ENCODE measurements at regions not wholly inside any gene's neighbourhood (a gene's known extent, or its start where the extent isn't known, plus 50 kb on each side); places are given as distances from the start of the nearest gene placed in this dataset.

DNA sequence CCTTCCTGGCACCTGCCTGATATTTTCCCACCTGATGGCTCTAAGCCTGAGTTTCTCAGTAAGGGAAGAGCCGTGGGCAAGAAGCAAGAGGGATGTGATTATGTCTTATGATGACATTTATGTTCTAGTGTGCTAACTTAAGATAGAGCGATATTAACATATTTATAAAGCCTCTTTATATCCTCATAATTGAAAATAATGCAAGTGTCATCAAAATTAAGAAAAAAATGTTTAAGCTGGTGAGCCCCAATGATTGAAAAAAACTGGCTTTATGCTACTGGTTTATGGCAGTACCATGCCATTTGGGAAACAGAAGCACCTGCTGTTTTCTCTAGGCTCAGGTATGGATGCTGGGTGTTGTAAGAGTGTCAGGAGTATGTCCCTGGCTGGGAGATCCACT is 431.5 kb upstream of the TPM1 start:
- no peak for DNase-seq (ENCODE audit: low spot score)
- TF ChIP-seq, protein P1, sequence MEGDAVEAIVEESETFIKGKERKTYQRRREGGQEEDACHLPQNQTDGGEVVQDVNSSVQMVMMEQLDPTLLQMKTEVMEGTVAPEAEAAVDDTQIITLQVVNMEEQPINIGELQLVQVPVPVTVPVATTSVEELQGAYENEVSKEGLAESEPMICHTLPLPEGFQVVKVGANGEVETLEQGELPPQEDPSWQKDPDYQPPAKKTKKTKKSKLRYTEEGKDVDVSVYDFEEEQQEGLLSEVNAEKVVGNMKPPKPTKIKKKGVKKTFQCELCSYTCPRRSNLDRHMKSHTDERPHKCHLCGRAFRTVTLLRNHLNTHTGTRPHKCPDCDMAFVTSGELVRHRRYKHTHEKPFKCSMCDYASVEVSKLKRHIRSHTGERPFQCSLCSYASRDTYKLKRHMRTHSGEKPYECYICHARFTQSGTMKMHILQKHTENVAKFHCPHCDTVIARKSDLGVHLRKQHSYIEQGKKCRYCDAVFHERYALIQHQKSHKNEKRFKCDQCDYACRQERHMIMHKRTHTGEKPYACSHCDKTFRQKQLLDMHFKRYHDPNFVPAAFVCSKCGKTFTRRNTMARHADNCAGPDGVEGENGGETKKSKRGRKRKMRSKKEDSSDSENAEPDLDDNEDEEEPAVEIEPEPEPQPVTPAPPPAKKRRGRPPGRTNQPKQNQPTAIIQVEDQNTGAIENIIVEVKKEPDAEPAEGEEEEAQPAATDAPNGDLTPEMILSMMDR (IDR thresholded peaks at IDR 0.05; ENCODE audit: extremely low read depth, missing control alignments): no peak

DNA sequence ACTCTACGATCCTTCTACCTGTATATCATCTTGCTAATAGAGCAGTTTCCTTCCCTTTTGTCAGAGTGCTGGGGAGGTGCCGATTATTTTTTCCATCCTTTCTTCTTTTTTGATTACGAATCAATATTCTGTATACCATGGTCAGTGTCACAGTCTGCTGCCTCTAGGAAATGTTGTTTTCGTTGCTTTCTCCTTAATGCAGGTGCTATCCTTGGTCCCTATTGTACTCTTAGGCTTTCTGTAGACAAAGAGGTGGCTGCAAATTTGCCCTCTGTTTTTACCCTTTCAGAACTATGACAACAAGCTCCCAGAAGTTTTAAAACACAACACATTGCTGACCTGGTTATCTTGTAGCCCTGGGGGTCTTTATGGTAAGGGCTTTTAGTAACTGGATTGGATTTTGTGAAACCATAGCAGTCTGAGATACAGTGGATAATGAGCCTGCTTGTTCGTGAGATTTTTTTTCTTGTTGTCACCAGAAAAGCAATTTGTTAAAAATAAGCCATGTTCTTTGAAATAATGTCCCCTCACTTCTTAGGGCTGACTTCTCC is 430.3 kb upstream of the TPM1 start:
- DNase-seq (ENCODE audit: low spot score): no peak
- TF ChIP-seq, protein P1 (IDR thresholded peaks at IDR 0.05; ENCODE audit: extremely low read depth, missing control alignments): no peak

DNA sequence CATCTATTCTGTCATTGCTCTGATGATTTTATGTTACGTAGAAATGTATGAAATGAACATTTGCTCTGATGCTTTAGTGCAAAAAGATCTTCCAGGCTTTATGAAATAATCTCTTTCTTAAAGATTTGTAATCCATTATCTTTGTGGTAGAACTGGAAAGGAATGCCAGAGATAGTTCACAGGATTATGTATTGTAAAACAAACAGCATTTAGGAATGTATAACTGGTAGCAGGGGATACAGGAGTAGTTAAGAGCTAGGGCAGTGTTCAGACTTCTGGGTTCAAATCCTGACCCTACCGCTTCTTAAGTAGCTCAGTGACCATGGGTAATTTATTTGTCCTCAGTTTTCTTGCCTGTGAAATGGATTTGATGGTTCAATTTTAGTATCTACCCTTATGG is 429.8 kb upstream of the TPM1 start:
- TF ChIP-seq, protein P1 (IDR thresholded peaks at IDR 0.05; ENCODE audit: extremely low read depth, missing control alignments): no peak
- no peak for DNase-seq (ENCODE audit: low spot score)

DNA sequence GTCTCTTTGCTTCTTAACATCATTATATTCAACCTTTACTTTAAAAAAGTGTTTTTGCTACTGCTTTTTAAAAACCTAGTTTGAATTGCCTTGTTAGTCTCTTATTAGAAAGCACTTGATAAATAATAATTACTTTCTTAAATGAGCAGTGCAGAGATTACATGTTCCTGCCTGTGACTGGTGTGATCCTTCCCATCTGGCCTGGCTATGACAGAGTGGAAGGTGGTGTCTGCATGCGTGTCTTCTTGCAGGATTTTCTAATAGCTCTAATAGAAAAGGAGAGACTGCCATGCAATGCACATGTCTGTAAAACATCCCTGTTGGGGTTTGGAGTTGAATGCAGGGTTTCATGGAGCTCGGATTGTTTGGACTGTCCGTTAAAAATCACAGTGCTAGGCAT is 425.8 kb upstream of the TPM1 start:
- TF ChIP-seq, protein P1 (IDR thresholded peaks at IDR 0.05; ENCODE audit: extremely low read depth, missing control alignments): no peak
- no peak for DNase-seq (ENCODE audit: low spot score)

DNA sequence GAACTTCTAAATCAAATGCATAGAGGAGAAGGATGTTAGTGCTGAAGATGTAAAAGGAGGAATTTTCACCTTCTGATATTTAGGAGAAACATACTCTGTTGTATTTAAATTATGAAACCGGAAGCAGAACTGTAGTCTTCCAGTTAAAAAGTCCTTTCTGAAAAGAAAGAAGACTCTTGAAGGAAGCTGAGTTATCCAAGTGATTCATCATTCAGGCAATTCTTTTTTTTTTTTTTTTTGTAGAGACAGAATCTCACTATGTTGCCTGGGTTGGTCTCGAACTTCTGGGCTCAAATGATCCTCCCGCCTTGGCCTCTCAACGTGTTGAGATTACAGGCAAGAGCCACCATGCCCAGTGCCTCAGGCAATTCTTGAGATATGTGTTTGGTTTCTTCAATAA is 424.8 kb upstream of the TPM1 start:
- TF ChIP-seq, protein P1 (IDR thresholded peaks at IDR 0.05; ENCODE audit: extremely low read depth, missing control alignments): no peak
- no peak for DNase-seq (ENCODE audit: low spot score)

DNA sequence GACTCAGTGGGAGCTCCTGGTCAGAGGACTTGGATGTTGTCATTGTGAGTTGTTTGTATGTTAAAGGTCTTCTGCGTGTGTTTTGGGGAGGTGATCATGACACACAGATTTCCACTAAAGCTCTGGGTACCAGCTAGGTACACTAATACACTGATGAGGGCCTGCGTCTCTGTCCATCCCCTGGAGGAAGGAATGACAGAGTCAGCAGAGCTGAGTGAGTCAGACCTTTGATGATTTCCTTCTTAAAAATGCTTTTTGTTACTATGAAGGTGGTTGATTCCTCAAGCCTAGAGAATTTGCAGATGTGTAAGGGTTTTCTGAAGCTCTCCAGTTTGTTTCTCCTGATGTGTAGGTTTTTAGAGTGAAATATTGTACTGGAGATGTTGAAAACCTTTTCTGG is 424.1 kb upstream of the TPM1 start:
- DNase-seq (ENCODE audit: low spot score): no peak

DNA sequence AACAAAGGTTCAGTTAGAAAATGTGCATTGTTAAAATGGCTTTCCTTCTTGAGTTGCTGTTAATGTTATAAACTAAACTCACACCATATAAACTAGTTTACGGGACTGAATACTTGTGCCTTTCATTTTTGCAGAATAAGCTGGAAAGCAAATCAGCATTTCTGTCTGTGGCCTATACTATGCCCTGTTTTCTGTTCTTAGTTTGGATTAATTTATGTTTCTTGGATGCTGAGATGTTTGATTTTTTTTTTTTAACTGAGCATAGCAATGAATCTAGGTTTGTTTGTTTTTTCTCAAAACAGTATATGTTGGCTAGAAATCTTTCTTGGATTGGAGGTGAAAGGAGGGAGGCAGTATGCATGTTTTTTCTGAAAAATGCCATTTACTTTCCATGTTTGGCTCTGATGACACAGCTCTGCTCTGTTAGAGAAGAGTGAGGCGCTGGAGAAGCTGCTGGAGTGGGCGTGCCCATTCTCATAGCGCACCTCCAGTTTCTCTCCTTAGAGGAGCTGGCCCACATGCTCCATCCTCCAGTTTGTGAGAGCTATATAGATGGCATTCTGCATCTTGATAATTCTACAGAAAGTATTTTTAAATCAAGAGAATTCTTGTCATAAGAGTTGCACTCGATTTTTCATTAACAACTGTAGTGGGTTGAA is 423.6 kb upstream of the TPM1 start:
- TF ChIP-seq, protein P1 (IDR thresholded peaks at IDR 0.05; ENCODE audit: extremely low read depth, missing control alignments): no peak
- DNase-seq (ENCODE audit: low spot score): no peak

More for the DNA sequence above, 424.1 kb upstream of the TPM1 start:
- TF ChIP-seq, protein P1 (IDR thresholded peaks at IDR 0.05; ENCODE audit: extremely low read depth, missing control alignments): no peak
